ENCODE measurements at regions not wholly inside any gene's neighbourhood (a gene's known extent, or its start where the extent isn't known, plus 50 kb on each side); places are given as distances from the start of the nearest gene placed in this dataset.

- TF ChIP-seq CTCF (conservative IDR thresholded peaks at IDR 0.05; ENCODE audit: low read depth in 2 of 2) (no peak), CREB1 (CRISPR knock-in tag; IDR thresholded peaks at IDR 0.05; ENCODE audit: low read depth) (no peak), POLR2AphosphoS5 (IDR thresholded peaks at IDR 0.05; ENCODE audit: low read depth) (no peak), EZH2 (IDR thresholded peaks at IDR 0.05; ENCODE audit: low read depth, unreplicated experiment) (no peak), STAT1 (IDR thresholded peaks at IDR 0.05; ENCODE audit: unreplicated experiment) (no peak), JUNB (IDR thresholded peaks at IDR 0.05; ENCODE audit: unreplicated experiment) (no peak), EZH2phosphoT487 (IDR thresholded peaks at IDR 0.05; ENCODE audit: unreplicated experiment) (no peak), ZNF331 (CRISPR knock-in tag; IDR thresholded peaks at IDR 0.05; ENCODE audit: low read depth) (no peak), ETS1 (IDR thresholded peaks at IDR 0.05) (no peak)
- TF ChIP-seq, protein P1, sequence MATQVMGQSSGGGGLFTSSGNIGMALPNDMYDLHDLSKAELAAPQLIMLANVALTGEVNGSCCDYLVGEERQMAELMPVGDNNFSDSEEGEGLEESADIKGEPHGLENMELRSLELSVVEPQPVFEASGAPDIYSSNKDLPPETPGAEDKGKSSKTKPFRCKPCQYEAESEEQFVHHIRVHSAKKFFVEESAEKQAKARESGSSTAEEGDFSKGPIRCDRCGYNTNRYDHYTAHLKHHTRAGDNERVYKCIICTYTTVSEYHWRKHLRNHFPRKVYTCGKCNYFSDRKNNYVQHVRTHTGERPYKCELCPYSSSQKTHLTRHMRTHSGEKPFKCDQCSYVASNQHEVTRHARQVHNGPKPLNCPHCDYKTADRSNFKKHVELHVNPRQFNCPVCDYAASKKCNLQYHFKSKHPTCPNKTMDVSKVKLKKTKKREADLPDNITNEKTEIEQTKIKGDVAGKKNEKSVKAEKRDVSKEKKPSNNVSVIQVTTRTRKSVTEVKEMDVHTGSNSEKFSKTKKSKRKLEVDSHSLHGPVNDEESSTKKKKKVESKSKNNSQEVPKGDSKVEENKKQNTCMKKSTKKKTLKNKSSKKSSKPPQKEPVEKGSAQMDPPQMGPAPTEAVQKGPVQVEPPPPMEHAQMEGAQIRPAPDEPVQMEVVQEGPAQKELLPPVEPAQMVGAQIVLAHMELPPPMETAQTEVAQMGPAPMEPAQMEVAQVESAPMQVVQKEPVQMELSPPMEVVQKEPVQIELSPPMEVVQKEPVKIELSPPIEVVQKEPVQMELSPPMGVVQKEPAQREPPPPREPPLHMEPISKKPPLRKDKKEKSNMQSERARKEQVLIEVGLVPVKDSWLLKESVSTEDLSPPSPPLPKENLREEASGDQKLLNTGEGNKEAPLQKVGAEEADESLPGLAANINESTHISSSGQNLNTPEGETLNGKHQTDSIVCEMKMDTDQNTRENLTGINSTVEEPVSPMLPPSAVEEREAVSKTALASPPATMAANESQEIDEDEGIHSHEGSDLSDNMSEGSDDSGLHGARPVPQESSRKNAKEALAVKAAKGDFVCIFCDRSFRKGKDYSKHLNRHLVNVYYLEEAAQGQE (IDR thresholded peaks at IDR 0.05; ENCODE audit: unreplicated experiment): no peak
These were observed 259.3 kb upstream of the SLC30A5 start for GRCh38 chr5:68834491-68834981.

All from GM23338 (cell line).